ENCODE measurements at regions not wholly inside any gene's neighbourhood (a gene's known extent, or its start where the extent isn't known, plus 50 kb on each side); places are given as distances from the start of the nearest gene placed in this dataset.

- DNase-seq: no peak
- Histone ChIP-seq H3K4me3 (no peak overlapping the region), H3K4me1 (no peaks in the 10 kb centered on the region), H3K27me3 (no peaks in the 10 kb centered on the region), H3K27ac (no peak overlapping the region), H3K36me3 (no peaks in the 10 kb centered on the region), H3K9me3 (no peaks in the 10 kb centered on the region)
- intact Hi-C loops (cut with DNase I): no loop called here
- ATAC-seq: no peak
- TF ChIP-seq, protein P1, sequence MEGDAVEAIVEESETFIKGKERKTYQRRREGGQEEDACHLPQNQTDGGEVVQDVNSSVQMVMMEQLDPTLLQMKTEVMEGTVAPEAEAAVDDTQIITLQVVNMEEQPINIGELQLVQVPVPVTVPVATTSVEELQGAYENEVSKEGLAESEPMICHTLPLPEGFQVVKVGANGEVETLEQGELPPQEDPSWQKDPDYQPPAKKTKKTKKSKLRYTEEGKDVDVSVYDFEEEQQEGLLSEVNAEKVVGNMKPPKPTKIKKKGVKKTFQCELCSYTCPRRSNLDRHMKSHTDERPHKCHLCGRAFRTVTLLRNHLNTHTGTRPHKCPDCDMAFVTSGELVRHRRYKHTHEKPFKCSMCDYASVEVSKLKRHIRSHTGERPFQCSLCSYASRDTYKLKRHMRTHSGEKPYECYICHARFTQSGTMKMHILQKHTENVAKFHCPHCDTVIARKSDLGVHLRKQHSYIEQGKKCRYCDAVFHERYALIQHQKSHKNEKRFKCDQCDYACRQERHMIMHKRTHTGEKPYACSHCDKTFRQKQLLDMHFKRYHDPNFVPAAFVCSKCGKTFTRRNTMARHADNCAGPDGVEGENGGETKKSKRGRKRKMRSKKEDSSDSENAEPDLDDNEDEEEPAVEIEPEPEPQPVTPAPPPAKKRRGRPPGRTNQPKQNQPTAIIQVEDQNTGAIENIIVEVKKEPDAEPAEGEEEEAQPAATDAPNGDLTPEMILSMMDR (IDR thresholded peaks at IDR 0.05): no peak
Observed at GRCh38 chr6:91288741-91289140, 701.9 kb upstream of the MAP3K7 start.

- DNase-seq (no peak), ATAC-seq (no peak)
- TF ChIP-seq, protein P1 (IDR thresholded peaks at IDR 0.05): no peak
- Histone ChIP-seq H3K27me3 (no peaks in the 10 kb centered on the region), H3K4me1 (no peaks in the 10 kb centered on the region), H3K27ac (no peak overlapping the region), H3K9me3 (no peaks in the 10 kb centered on the region), H3K4me3 (no peak overlapping the region), H3K36me3 (no peaks in the 10 kb centered on the region)
- intact Hi-C loops (cut with DNase I): no loop called here
Observed at GRCh38 chr6:91281901-91282300, 695.0 kb upstream of the MAP3K7 start.

DNA sequence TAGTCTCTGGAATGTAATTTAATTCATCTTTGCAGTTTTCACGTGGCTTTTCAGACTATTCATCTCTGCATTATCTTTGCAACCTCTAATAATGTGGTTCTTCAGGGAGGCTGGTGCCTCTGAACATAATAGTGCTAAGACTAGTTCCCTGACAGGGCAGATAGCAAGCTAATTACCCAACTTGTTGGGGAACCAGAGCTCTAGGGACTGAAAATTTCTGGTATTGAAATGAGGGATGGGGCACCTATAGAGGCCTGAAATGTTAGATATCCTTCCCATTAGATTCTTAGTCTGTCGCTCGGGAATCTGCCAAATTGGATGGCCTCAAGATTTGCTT is 693.6 kb upstream of the MAP3K7 start:
- Histone ChIP-seq H3K4me1 (no peaks in the 10 kb centered on the region), H3K27ac (no peak overlapping the region), H3K36me3 (no peaks in the 10 kb centered on the region), H3K27me3 (no peaks in the 10 kb centered on the region), H3K9me3 (no peaks in the 10 kb centered on the region), H3K4me3 (no peak overlapping the region)
- ATAC-seq (no peak), DNase-seq (no peak)
- TF ChIP-seq, protein P1 (IDR thresholded peaks at IDR 0.05): no peak
- intact Hi-C loops (cut with DNase I): no loop called here

GRCh38 chr6:91279740-91280493 is 693.0 kb upstream of the MAP3K7 start:
- no peaks in the 10 kb centered on the region for H3K9me3 ChIP-seq
- H3K4me3 ChIP-seq: no peak overlapping the region
- H3K36me3 ChIP-seq: no peaks in the 10 kb centered on the region
- H3K4me1 ChIP-seq: no peaks in the 10 kb centered on the region
- no peak overlapping the region for H3K27ac ChIP-seq
- H3K27me3 ChIP-seq: no peaks in the 10 kb centered on the region
- no peak for ATAC-seq
- TF ChIP-seq, protein P1 (IDR thresholded peaks at IDR 0.05): no peak
- intact Hi-C loops (cut with DNase I): no loop called here
- no peak for DNase-seq

DNA sequence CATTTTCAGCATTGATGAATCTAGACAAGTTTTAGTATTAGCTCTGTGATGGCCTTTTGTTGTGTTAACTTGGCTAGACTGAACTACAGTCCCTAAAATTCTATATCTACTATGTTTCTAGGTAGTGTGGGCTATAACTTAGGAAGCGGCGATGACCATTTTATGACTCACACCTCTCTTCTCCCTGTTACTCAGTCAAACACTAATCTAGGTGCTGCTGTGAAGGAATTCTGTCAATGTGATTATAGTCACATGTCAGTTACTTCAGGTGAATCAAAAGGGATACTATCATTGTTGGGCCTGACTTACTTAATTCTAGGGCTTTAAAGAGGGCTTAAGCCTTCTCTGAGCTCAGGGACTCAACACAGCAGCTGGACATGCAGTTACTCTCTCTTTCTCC is 691.5 kb upstream of the MAP3K7 start:
- H3K27ac ChIP-seq: no peak overlapping the region
- TF ChIP-seq, protein P1 (IDR thresholded peaks at IDR 0.05): no peak
- H3K4me1 ChIP-seq: no peaks in the 10 kb centered on the region
- intact Hi-C loops (cut with DNase I): no loop called here
- H3K9me3 ChIP-seq: no peaks in the 10 kb centered on the region
- no peaks in the 10 kb centered on the region for H3K27me3 ChIP-seq
- H3K36me3 ChIP-seq: no peaks in the 10 kb centered on the region
- ATAC-seq (no peak), DNase-seq (no peak)
- no peak overlapping the region for H3K4me3 ChIP-seq

- Histone ChIP-seq H3K27me3 (no peaks in the 10 kb centered on the region), H3K9me3 (no peaks in the 10 kb centered on the region), H3K36me3 (no peaks in the 10 kb centered on the region), H3K4me3 (no peak overlapping the region), H3K27ac (no peak overlapping the region), H3K4me1 (no peaks in the 10 kb centered on the region)
- intact Hi-C loops (cut with DNase I): no loop called here
- peak; percentile 33 for ATAC-seq
- TF ChIP-seq, protein P1 (IDR thresholded peaks at IDR 0.05): peak; percentile 29
- DNase-seq: no peak
Observed at GRCh38 chr6:91276315-91276714, 689.4 kb upstream of the MAP3K7 start.

All from upper lobe of right lung (tissue), 1 donor.